Fibroblast of lung (primary cell): ENCODE measurements at regions not wholly inside any gene's neighbourhood (a gene's known extent, or its start where the extent isn't known, plus 50 kb on each side); places are given as distances from the start of the nearest gene placed in this dataset.

ENCODE experiments used
- CTCF ChIP-seq, 2 donors: IDR thresholded peaks in 1 of 2; conservative IDR thresholded peaks in 1 of 2; 1 replicate in 1 of 2; 2 replicates in 1 of 2; pipeline ENCODE4 v1.5.1; 2011 to 2012; ENCODE audit warnings: low read length in 2 of 2, control low read depth in 1 of 2, inconsistent platforms in 1 of 2, low read depth in 1 of 2, mild to moderate bottlenecking in 1 of 2
- EZH2 ChIP-seq: IDR thresholded peaks from 2 replicates; pipeline ENCODE4 v1.5.1; 2012; ENCODE audit warnings: low read length, control low read depth, mild to moderate bottlenecking; ENCODE audit errors: missing control alignments

GRCh38 chr14:71374989-71375388 is 467.7 kb downstream of the PCNX1 start:
- TF ChIP-seq EZH2 (no peak), CTCF (conservative IDR thresholded peaks at IDR 0.05 in 1 of 2, IDR thresholded peaks at IDR 0.05 in 1 of 2; ENCODE audit: low read depth in 1 of 2, low read length in 2 of 2) (no peak)
